ENCODE measurements at regions not wholly inside any gene's neighbourhood (a gene's known extent, or its start where the extent isn't known, plus 50 kb on each side); places are given as distances from the start of the nearest gene placed in this dataset.

DNA sequence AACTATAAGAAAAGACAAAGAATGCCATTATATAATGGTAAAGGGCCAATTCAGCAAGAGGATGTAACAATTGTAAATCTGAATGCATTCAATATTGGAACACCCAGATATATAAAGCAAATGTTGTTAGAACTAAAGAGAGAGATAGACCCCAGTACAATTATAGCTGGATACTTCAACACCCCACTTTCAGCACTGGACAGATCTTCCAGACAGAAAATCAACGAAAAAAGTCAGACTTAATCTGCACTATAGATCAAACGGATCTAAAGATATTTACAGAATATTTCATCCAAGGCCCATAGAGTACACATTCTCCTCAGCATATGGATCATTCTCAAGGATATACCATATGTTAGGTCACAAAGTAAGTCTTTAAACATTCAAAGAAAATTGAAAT, 194.6 kb upstream of the DACH1 start:
- TF ChIP-seq, protein P1, sequence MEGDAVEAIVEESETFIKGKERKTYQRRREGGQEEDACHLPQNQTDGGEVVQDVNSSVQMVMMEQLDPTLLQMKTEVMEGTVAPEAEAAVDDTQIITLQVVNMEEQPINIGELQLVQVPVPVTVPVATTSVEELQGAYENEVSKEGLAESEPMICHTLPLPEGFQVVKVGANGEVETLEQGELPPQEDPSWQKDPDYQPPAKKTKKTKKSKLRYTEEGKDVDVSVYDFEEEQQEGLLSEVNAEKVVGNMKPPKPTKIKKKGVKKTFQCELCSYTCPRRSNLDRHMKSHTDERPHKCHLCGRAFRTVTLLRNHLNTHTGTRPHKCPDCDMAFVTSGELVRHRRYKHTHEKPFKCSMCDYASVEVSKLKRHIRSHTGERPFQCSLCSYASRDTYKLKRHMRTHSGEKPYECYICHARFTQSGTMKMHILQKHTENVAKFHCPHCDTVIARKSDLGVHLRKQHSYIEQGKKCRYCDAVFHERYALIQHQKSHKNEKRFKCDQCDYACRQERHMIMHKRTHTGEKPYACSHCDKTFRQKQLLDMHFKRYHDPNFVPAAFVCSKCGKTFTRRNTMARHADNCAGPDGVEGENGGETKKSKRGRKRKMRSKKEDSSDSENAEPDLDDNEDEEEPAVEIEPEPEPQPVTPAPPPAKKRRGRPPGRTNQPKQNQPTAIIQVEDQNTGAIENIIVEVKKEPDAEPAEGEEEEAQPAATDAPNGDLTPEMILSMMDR (IDR thresholded peaks at IDR 0.05; ENCODE audit: insufficient read depth, low read length), result no peak
- TF ChIP-seq POLR2AphosphoS5 (IDR thresholded peaks at IDR 0.05; ENCODE audit: low read depth), result no peak
- TF ChIP-seq REST (IDR thresholded peaks at IDR 0.05; ENCODE audit: insufficient replicate concordance, low read depth), result peak; percentile 81
- TF ChIP-seq SPI1 (IDR thresholded peaks at IDR 0.05; ENCODE audit: borderline replicate concordance, low read depth), result no peak
